ENCODE measurements at regions not wholly inside any gene's neighbourhood (a gene's known extent, or its start where the extent isn't known, plus 50 kb on each side); places are given as distances from the start of the nearest gene placed in this dataset.

DNA sequence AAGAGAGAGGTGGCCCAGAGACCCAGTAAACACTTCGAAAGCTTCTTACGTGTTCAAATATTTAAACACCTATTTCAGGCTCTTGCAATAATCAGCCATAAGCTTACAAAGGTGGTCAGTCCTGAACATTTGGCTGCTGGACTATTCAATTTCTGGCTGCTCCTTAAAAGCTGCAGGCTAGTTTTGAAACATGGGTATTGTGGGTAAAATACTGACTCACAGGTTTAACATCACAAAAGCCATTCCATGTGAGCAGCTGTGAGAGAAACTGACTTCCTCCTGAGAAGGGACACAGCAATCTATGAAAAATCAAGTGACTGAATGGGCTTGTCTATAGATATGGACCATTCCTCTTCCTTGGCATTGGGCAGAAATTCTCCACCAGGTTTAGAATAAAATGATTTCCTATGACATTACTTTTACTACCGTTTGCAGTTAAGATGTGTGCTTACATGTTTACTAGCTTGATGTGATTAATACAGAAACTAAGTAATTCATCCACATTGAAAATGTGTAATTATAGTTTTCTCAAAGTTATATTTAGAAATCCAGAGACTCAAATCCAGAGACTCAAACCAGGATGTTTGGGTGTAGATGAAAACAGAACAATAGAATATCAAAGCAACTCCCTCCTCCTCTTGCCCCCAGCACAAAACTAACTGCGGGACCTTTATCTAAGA is 252.3 kb downstream of the GATA3 start:
- H3K4me3 ChIP-seq (replicated peaks; ENCODE audit: low read depth, low read length) = no peak overlapping the region
- TF ChIP-seq, protein P1, sequence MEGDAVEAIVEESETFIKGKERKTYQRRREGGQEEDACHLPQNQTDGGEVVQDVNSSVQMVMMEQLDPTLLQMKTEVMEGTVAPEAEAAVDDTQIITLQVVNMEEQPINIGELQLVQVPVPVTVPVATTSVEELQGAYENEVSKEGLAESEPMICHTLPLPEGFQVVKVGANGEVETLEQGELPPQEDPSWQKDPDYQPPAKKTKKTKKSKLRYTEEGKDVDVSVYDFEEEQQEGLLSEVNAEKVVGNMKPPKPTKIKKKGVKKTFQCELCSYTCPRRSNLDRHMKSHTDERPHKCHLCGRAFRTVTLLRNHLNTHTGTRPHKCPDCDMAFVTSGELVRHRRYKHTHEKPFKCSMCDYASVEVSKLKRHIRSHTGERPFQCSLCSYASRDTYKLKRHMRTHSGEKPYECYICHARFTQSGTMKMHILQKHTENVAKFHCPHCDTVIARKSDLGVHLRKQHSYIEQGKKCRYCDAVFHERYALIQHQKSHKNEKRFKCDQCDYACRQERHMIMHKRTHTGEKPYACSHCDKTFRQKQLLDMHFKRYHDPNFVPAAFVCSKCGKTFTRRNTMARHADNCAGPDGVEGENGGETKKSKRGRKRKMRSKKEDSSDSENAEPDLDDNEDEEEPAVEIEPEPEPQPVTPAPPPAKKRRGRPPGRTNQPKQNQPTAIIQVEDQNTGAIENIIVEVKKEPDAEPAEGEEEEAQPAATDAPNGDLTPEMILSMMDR (IDR thresholded peaks at IDR 0.05; ENCODE audit: low read depth, low read length, missing control alignments) = no peak
- no peak for DNase-seq (ENCODE audit: extremely low read depth, low read depth)

- DNase-seq (ENCODE audit: extremely low read depth, low read depth) = no peak
- TF ChIP-seq, protein P1 (IDR thresholded peaks at IDR 0.05; ENCODE audit: low read depth, low read length, missing control alignments) = no peak
- no peak overlapping the region for H3K4me3 ChIP-seq (replicated peaks; ENCODE audit: low read depth, low read length)
Measured at GRCh38 chr10:8310930-8311329, 256.4 kb downstream of the GATA3 start.

DNA sequence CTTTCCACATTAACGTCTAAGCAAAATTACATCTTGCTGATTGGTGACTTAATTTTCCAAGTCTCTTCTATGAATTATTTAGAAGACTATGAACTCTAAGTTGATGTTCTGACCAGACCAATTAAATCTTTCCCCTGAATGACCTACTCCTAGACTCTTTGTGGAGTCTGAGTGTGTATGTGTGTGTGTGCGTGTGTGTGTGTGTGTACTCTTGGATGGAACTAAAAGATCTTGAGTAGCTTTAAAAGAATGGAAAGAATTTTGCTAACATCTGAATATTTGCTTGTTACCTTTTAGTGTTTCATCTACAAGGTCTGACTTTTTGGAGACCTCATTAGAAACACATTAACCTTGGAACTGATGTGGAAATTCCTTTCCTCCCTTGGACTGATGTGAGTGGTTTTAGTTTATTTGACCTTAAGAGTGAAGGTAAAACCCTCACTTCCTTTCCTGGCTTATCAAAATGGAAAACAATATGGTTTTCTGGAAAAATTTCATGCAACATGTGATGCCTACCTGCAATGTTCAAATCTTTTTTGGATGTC is 257.1 kb downstream of the GATA3 start:
- TF ChIP-seq, protein P1 (IDR thresholded peaks at IDR 0.05; ENCODE audit: low read depth, low read length, missing control alignments) = no peak

GRCh38 chr10:8312079-8312478 is 257.6 kb downstream of the GATA3 start:
- H3K4me3 ChIP-seq (replicated peaks; ENCODE audit: low read depth, low read length) = no peak overlapping the region
- no peak for DNase-seq (ENCODE audit: extremely low read depth, low read depth)
- TF ChIP-seq, protein P1 (IDR thresholded peaks at IDR 0.05; ENCODE audit: low read depth, low read length, missing control alignments) = no peak

More for the DNA sequence above, 257.1 kb downstream of the GATA3 start:
- H3K4me3 ChIP-seq (replicated peaks; ENCODE audit: low read depth, low read length) = no peak overlapping the region
- DNase-seq (ENCODE audit: extremely low read depth, low read depth) = no peak

- DNase-seq (ENCODE audit: extremely low read depth, low read depth) = no peak
- H3K4me3 ChIP-seq (replicated peaks; ENCODE audit: low read depth, low read length) = no peak overlapping the region
Measured at GRCh38 chr10:8312781-8313180, 258.3 kb downstream of the GATA3 start.

DNA sequence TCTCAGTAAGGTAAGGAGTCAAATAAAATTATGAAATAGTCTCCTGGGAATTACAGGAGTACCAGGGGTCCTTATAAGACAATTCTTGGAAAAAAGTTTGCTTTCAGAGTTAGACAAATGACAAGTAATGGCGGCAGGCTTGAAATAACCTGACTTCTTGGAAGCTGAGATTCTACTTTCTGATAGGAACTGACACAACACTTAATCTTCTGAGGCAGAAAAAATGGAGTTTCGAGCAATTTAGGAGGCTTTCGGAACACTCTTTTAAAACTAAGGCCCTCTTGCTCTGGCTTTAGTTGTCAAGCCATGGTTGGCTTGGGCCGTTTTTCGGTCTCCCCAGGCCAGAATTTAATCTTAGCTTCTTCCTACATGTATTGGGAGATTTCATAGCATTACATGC is 260.0 kb downstream of the GATA3 start:
- TF ChIP-seq, protein P1 (IDR thresholded peaks at IDR 0.05; ENCODE audit: low read depth, low read length, missing control alignments) = no peak
- DNase-seq (ENCODE audit: extremely low read depth, low read depth) = no peak
- H3K4me3 ChIP-seq (replicated peaks; ENCODE audit: low read depth, low read length) = no peak overlapping the region

More at GRCh38 chr10:8312781-8313180, 258.3 kb downstream of the GATA3 start:
- TF ChIP-seq, protein P1 (IDR thresholded peaks at IDR 0.05; ENCODE audit: low read depth, low read length, missing control alignments) = no peak
